ENCODE measurements at regions not wholly inside any gene's neighbourhood (a gene's known extent, or its start where the extent isn't known, plus 50 kb on each side); places are given as distances from the start of the nearest gene placed in this dataset.

DNA sequence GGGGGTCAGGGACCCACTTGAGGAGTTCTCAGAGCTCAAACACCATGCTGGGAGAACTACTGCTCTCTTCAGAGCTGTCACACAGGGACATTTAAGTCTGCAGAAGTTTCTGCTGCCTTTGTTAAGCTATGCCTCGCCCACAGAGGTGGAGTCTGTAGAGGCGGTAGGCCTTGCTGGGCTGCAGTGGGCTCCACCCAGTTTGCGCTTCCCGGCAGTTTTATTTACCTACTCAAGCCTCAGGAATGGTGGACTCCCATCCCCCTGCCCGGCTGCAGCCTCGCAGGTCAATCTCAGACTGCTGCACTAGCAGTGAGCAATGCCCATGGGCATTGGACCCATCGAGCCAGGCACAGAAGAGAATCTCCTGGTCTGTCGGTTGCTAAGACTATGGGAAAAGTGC, 706.4 kb downstream of the LRRIQ3 start:
- Histone ChIP-seq H3K4me2 (ENCODE audit: low read length) (no peak overlapping the region), H3K9me2 (ENCODE audit: insufficient read depth, low read length) (no peaks in the 10 kb centered on the region), H4K20me1 (ENCODE audit: insufficient read depth) (no peaks in the 10 kb centered on the region), H3K4me3 (ENCODE audit: low read length) (no peak overlapping the region), H3K79me2 (replicated peaks; ENCODE audit: insufficient read depth, low read length) (no peaks in the 10 kb centered on the region), H3K36me3 (ENCODE audit: insufficient read depth, low read length) (no peaks in the 10 kb centered on the region), H2AFZ (ENCODE audit: low read depth, low read length) (no peak overlapping the region), H3K9me3 (ENCODE audit: low read length) (no peaks in the 10 kb centered on the region), H3K27me3 (ENCODE audit: insufficient read depth, low read depth, low read length) (no peaks in the 10 kb centered on the region), H3F3A (ENCODE audit: insufficient read depth, low read length, poor library complexity, severe bottlenecking) (no peaks in the 10 kb centered on the region), H3K27ac (ENCODE audit: low read length) (no peak overlapping the region), H3K9ac (ENCODE audit: low read length) (no peak overlapping the region)
- TF ChIP-seq, protein P1, sequence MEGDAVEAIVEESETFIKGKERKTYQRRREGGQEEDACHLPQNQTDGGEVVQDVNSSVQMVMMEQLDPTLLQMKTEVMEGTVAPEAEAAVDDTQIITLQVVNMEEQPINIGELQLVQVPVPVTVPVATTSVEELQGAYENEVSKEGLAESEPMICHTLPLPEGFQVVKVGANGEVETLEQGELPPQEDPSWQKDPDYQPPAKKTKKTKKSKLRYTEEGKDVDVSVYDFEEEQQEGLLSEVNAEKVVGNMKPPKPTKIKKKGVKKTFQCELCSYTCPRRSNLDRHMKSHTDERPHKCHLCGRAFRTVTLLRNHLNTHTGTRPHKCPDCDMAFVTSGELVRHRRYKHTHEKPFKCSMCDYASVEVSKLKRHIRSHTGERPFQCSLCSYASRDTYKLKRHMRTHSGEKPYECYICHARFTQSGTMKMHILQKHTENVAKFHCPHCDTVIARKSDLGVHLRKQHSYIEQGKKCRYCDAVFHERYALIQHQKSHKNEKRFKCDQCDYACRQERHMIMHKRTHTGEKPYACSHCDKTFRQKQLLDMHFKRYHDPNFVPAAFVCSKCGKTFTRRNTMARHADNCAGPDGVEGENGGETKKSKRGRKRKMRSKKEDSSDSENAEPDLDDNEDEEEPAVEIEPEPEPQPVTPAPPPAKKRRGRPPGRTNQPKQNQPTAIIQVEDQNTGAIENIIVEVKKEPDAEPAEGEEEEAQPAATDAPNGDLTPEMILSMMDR (IDR thresholded peaks at IDR 0.05; ENCODE audit: poor library complexity, severe bottlenecking) = no peak
- TF ChIP-seq EZH2 (IDR thresholded peaks at IDR 0.05; ENCODE audit: borderline replicate concordance, insufficient read depth, low read length, poor library complexity, severe bottlenecking) (no peak), POLR2AphosphoS5 (IDR thresholded peaks at IDR 0.05) (no peak), SMC3 (conservative IDR thresholded peaks at IDR 0.05; ENCODE audit: poor library complexity) (no peak), RAD21 (conservative IDR thresholded peaks at IDR 0.05) (no peak), EP300 (conservative IDR thresholded peaks at IDR 0.05; ENCODE audit: poor library complexity, severe bottlenecking) (no peak), MXI1 (conservative IDR thresholded peaks at IDR 0.05; ENCODE audit: poor library complexity, severe bottlenecking) (no peak)
- TF ChIP-seq, protein P2, sequence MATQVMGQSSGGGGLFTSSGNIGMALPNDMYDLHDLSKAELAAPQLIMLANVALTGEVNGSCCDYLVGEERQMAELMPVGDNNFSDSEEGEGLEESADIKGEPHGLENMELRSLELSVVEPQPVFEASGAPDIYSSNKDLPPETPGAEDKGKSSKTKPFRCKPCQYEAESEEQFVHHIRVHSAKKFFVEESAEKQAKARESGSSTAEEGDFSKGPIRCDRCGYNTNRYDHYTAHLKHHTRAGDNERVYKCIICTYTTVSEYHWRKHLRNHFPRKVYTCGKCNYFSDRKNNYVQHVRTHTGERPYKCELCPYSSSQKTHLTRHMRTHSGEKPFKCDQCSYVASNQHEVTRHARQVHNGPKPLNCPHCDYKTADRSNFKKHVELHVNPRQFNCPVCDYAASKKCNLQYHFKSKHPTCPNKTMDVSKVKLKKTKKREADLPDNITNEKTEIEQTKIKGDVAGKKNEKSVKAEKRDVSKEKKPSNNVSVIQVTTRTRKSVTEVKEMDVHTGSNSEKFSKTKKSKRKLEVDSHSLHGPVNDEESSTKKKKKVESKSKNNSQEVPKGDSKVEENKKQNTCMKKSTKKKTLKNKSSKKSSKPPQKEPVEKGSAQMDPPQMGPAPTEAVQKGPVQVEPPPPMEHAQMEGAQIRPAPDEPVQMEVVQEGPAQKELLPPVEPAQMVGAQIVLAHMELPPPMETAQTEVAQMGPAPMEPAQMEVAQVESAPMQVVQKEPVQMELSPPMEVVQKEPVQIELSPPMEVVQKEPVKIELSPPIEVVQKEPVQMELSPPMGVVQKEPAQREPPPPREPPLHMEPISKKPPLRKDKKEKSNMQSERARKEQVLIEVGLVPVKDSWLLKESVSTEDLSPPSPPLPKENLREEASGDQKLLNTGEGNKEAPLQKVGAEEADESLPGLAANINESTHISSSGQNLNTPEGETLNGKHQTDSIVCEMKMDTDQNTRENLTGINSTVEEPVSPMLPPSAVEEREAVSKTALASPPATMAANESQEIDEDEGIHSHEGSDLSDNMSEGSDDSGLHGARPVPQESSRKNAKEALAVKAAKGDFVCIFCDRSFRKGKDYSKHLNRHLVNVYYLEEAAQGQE (IDR thresholded peaks at IDR 0.05; ENCODE audit: borderline replicate concordance) = no peak

DNA sequence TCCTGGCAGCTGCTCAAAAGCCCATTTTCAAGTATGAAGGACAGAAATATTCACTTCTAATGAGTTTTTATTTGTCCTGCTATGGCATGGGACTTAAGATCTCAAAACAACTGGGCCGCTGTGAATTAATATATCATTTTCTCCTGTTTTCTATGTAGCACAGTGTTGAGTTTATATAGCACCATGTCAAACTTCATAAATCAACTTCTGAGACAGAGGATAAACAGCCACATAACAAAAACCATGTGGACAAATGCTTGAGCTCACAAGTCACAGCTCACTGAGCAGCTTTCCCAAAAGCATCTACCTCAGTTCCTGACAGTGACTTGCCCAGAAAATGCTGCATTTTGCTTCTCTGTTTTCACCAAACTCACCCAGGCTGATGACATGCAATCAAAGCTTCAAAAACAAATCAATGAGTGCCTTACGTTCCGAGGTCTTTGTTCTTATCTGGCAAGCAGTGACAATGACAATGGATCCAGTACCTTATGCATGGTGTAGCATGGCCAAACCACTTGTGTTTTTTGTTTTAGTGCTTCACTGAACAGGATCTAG, 722.6 kb downstream of the LRRIQ3 start:
- H3K4me3 ChIP-seq (ENCODE audit: low read length) = no peak overlapping the region
- H3K9me3 ChIP-seq (ENCODE audit: low read length) = no peaks in the 10 kb centered on the region
- H3K9me2 ChIP-seq (ENCODE audit: insufficient read depth, low read length) = no peaks in the 10 kb centered on the region
- H3K27ac ChIP-seq (ENCODE audit: low read length) = no peak overlapping the region
- no peaks in the 10 kb centered on the region for H4K20me1 ChIP-seq (ENCODE audit: insufficient read depth)
- no peak overlapping the region for H2AFZ ChIP-seq (ENCODE audit: low read depth, low read length)
- no peaks in the 10 kb centered on the region for H3F3A ChIP-seq (ENCODE audit: insufficient read depth, low read length, poor library complexity, severe bottlenecking)
- H3K27me3 ChIP-seq (ENCODE audit: insufficient read depth, low read depth, low read length) = no peaks in the 10 kb centered on the region
- no peak overlapping the region for H3K4me2 ChIP-seq (ENCODE audit: low read length)
- no peak overlapping the region for H3K9ac ChIP-seq (ENCODE audit: low read length)
- no peaks in the 10 kb centered on the region for H3K36me3 ChIP-seq (ENCODE audit: insufficient read depth, low read length)
- TF ChIP-seq SMC3 (conservative IDR thresholded peaks at IDR 0.05; ENCODE audit: poor library complexity) (no peak), POLR2AphosphoS5 (IDR thresholded peaks at IDR 0.05) (no peak), MXI1 (conservative IDR thresholded peaks at IDR 0.05; ENCODE audit: poor library complexity, severe bottlenecking) (no peak), EZH2 (IDR thresholded peaks at IDR 0.05; ENCODE audit: borderline replicate concordance, insufficient read depth, low read length, poor library complexity, severe bottlenecking) (no peak), RAD21 (conservative IDR thresholded peaks at IDR 0.05) (no peak), EP300 (conservative IDR thresholded peaks at IDR 0.05; ENCODE audit: poor library complexity, severe bottlenecking) (no peak), TAF1 (IDR thresholded peaks at IDR 0.05; ENCODE audit: low read depth) (no peak)
- TF ChIP-seq, protein P2 (IDR thresholded peaks at IDR 0.05; ENCODE audit: borderline replicate concordance) = no peak
- TF ChIP-seq, protein P1 (IDR thresholded peaks at IDR 0.05; ENCODE audit: poor library complexity, severe bottlenecking) = no peak
- H3K79me2 ChIP-seq (replicated peaks; ENCODE audit: insufficient read depth, low read length) = no peaks in the 10 kb centered on the region
